Common myeloid progenitor, CD34-positive (primary cell): ENCODE measurements at regions not wholly inside any gene's neighbourhood (a gene's known extent, or its start where the extent isn't known, plus 50 kb on each side); places are given as distances from the start of the nearest gene placed in this dataset.

Experiments
- CTCF ChIA-PET: fragments of 350-600 bp; sonication (Branson Sonifier 250); formaldehyde crosslinking; loops from one replicate; lab custom pipeline; 2021; ENCODE audit warnings: antibody characterized with exemption; lab: Charles Lee
- POLR2A ChIA-PET: fragments of 350-600 bp; sonication (Branson Sonifier 250); formaldehyde crosslinking; loops from one replicate; lab custom pipeline; 2021; ENCODE audit warnings: antibody characterized with exemption; lab: Charles Lee
- DNase-seq, 3 donors: peaks; one replicate each; pipeline versions ENCODE4 v3.0.0 to v3.0.0-alpha.2; 2013
- H3K27ac ChIP-seq, 2 experiments: 1 replicate in 1 of 2; 2 replicates in 1 of 2; pipeline ENCODE4 v1.7.0; 2013; ENCODE audit warnings: inconsistent platforms in 2 of 2, low read length in 2 of 2, mild to moderate bottlenecking in 2 of 2, low read depth in 1 of 2, moderate library complexity in 1 of 2; ENCODE audit not compliant: severe bottlenecking in 2 of 2, insufficient read depth in 1 of 2, poor library complexity in 1 of 2
- H3K27me3 ChIP-seq, 5 experiments: replicated peaks in 2 of 5; 1 replicate in 3 of 5; 2 replicates in 2 of 5; pipeline versions ENCODE4 v1.6.1 to v1.7.0; 2013; ENCODE audit warnings: low read length in 4 of 5, mild to moderate bottlenecking in 2 of 5, moderate library complexity in 2 of 5, inconsistent platforms in 1 of 5; ENCODE audit not compliant: insufficient read depth in 5 of 5, control insufficient read depth in 4 of 5
- H3K36me3 ChIP-seq, 4 experiments: 1 replicate in 2 of 4; 2 replicates in 2 of 4; pipeline versions ENCODE4 v1.6.1 to v1.7.0; 2013; ENCODE audit warnings: low read length in 3 of 4, control low read depth in 1 of 4, mild to moderate bottlenecking in 1 of 4; ENCODE audit not compliant: control insufficient read depth in 4 of 4, insufficient read depth in 4 of 4
- H3K4me1 ChIP-seq, 4 experiments: 1 replicate in 3 of 4; 2 replicates in 1 of 4; pipeline versions ENCODE4 v1.6.1 to v1.7.1; 2013; ENCODE audit warnings: low read length in 3 of 4, mild to moderate bottlenecking in 3 of 4, control low read depth in 1 of 4, inconsistent platforms in 1 of 4, moderate library complexity in 1 of 4; ENCODE audit not compliant: control insufficient read depth in 4 of 4, insufficient read depth in 4 of 4; ENCODE audit errors: control extremely low read depth in 1 of 4
- H3K4me3 ChIP-seq, 7 experiments: 1 replicate in 4 of 7; 2 replicates in 3 of 7; pipeline versions ENCODE4 v1.5.1 to v1.7.0; 2013; ENCODE audit warnings: mild to moderate bottlenecking in 7 of 7, low read length in 6 of 7, moderate library complexity in 6 of 7, inconsistent platforms in 2 of 7, low read depth in 2 of 7, control low read depth in 1 of 7; ENCODE audit not compliant: insufficient read depth in 4 of 7, control insufficient read depth in 1 of 7; ENCODE audit errors: extremely low read depth in 1 of 7
- H3K9me3 ChIP-seq, 5 experiments: 1 replicate in 4 of 5; 2 replicates in 1 of 5; pipeline versions ENCODE4 v1.6.1 to v1.7.1; 2013; ENCODE audit warnings: low read length in 4 of 5, mild to moderate bottlenecking in 2 of 5, inconsistent platforms in 1 of 5, low read depth in 1 of 5, moderate library complexity in 1 of 5; ENCODE audit not compliant: control insufficient read depth in 4 of 5, insufficient read depth in 2 of 5; ENCODE audit errors: control extremely low read depth in 1 of 5
- WGBS: methylation state at CpG from one replicate; pipeline ENCODE4 v1.1.5; 2013; ENCODE audit not compliant: insufficient coverage; 5-methylcytosine and 5-hydroxymethylcytosine counted together

GRCh38 chr6:8990075-8990474, 554.7 kb upstream of the SLC35B3 start:
- no CpG with 5 or more reads among the region's 2 CpGs for WGBS
- Histone ChIP-seq H3K36me3 (no peaks in the 10 kb centered on the region), H3K4me1 (no peaks in the 10 kb centered on the region), H3K27me3 (no peaks in the 10 kb centered on the region), H3K9me3 (no peaks in the 10 kb centered on the region), H3K27ac (no peak overlapping the region), H3K4me3 (no peak overlapping the region)
- ChIA-PET POLR2A (no interaction called here), CTCF (no interaction called here)
- DNase-seq: no peak

GRCh38 chr6:8983202-8983688, 547.9 kb upstream of the SLC35B3 start:
- 0% methylated on average over 9 of the region's 10 CpGs for WGBS
- Histone ChIP-seq H3K4me1 (peaks cover 0 to 3% (median 0%) of the 10 kb centered on the region in 4 experiments), H3K27ac (no peak overlapping the region), H3K36me3 (no peaks in the 10 kb centered on the region), H3K9me3 (peaks cover 0 to 4% (median 0%) of the 10 kb centered on the region in 5 experiments), H3K27me3 (peaks cover 0 to 2% (median 0%) of the 10 kb centered on the region in 5 experiments), H3K4me3 (no peak overlapping the region)
- DNase-seq: peak; percentile 47 to 74 (median 72)
- POLR2A ChIA-PET: no interaction called here
- CTCF ChIA-PET: interaction anchor here (0.6 to 1.3 kb wide), 7 partner anchors 9 to 1452 kb away, joined by 3 to 5 read pairs (median 3); no protein-coding TSS in a partner anchor

- Histone ChIP-seq H3K27me3 (peaks cover 0 to 2% (median 0%) of the 10 kb centered on the region in 5 experiments), H3K4me3 (no peak overlapping the region), H3K4me1 (peaks cover 0 to 3% (median 0%) of the 10 kb centered on the region in 4 experiments), H3K9me3 (peaks cover 0 to 4% (median 0%) of the 10 kb centered on the region in 5 experiments), H3K36me3 (no peaks in the 10 kb centered on the region), H3K27ac (no peak overlapping the region)
- 83% methylated on average over 8 of the region's 9 CpGs for WGBS
- CTCF ChIA-PET: interaction anchor here (0.6 to 1.3 kb wide), 7 partner anchors 9 to 1452 kb away, joined by 3 to 5 read pairs (median 3); no protein-coding TSS in a partner anchor
- no peak for DNase-seq
- POLR2A ChIA-PET: no interaction called here
These were observed 547.3 kb upstream of the SLC35B3 start for GRCh38 chr6:8982668-8983067.

GRCh38 chr6:8973395-8973794, 538.0 kb upstream of the SLC35B3 start:
- Histone ChIP-seq H3K9me3 (peaks cover 0 to 14% (median 7%) of the 10 kb centered on the region in 5 experiments), H3K4me3 (no peak overlapping the region), H3K27ac (no peak overlapping the region), H3K4me1 (no peaks in the 10 kb centered on the region), H3K36me3 (no peaks in the 10 kb centered on the region), H3K27me3 (no peaks in the 10 kb centered on the region)
- no peak for DNase-seq
- ChIA-PET POLR2A (no interaction called here), CTCF (interaction anchor here (0.6 to 1.6 kb wide), 2 partner anchors 10 to 521 kb away, joined by 5 read pairs; no protein-coding TSS in a partner anchor)

GRCh38 chr6:8969747-8970146, 534.4 kb upstream of the SLC35B3 start:
- no peaks in the 10 kb centered on the region for H3K4me1 ChIP-seq
- no peaks in the 10 kb centered on the region for H3K36me3 ChIP-seq
- ChIA-PET POLR2A (no interaction called here), CTCF (no interaction called here)
- H3K9me3 ChIP-seq: peaks cover 0 to 17% (median 7%) of the 10 kb centered on the region in 5 experiments
- no peak overlapping the region for H3K27ac ChIP-seq
- no peak overlapping the region for H3K4me3 ChIP-seq
- no peaks in the 10 kb centered on the region for H3K27me3 ChIP-seq
- no peak for DNase-seq

GRCh38 chr6:8958894-8959511, 523.7 kb upstream of the SLC35B3 start:
- CTCF ChIA-PET: no interaction called here
- no peak overlapping the region for H3K27ac ChIP-seq
- no peaks in the 10 kb centered on the region for H3K36me3 ChIP-seq
- no peaks in the 10 kb centered on the region for H3K9me3 ChIP-seq
- H3K27me3 ChIP-seq: no peaks in the 10 kb centered on the region
- H3K4me3 ChIP-seq: no peak overlapping the region
- no peak for DNase-seq
- POLR2A ChIA-PET: no interaction called here
- H3K4me1 ChIP-seq: no peaks in the 10 kb centered on the region

GRCh38 chr6:8953310-8953709, 518.0 kb upstream of the SLC35B3 start:
- no peak overlapping the region for H3K27ac ChIP-seq
- ChIA-PET POLR2A (no interaction called here), CTCF (no interaction called here)
- peaks cover 0 to 2% (median 0%) of the 10 kb centered on the region in 4 experiments for H3K36me3 ChIP-seq
- H3K4me1 ChIP-seq: no peaks in the 10 kb centered on the region
- H3K9me3 ChIP-seq: no peaks in the 10 kb centered on the region
- no peak overlapping the region for H3K4me3 ChIP-seq
- DNase-seq: no peak
- H3K27me3 ChIP-seq: no peaks in the 10 kb centered on the region
- no CpG with 5 or more reads among the region's 2 CpGs for WGBS
